ENCODE measurements at regions not wholly inside any gene's neighbourhood (a gene's known extent, or its start where the extent isn't known, plus 50 kb on each side); places are given as distances from the start of the nearest gene placed in this dataset.
"Not testable (repeated sequence)": the region's sequence is repeated elsewhere in the genome, so short reads cannot be mapped to it uniquely, and the experiment has no call there.

- no peak for DNase-seq
Measured at GRCh38 chr2:65626831-65627230, 194.4 kb upstream of the SPRED2 start.

GRCh38 chr2:65625982-65626381 is 193.6 kb upstream of the SPRED2 start:
- no peak for DNase-seq

GRCh38 chr2:65622951-65623535 is 190.6 kb upstream of the SPRED2 start:
- DNase-seq: no peak

GRCh38 chr2:65622499-65622898 is 190.1 kb upstream of the SPRED2 start:
- DNase-seq: no peak

GRCh38 chr2:65620524-65620923 is 188.1 kb upstream of the SPRED2 start:
- DNase-seq: no peak

- DNase-seq: no peak
Measured at GRCh38 chr2:65620026-65620425, 187.6 kb upstream of the SPRED2 start.

- DNase-seq: no peak
Measured at GRCh38 chr2:65615602-65616001, 183.2 kb upstream of the SPRED2 start.

GRCh38 chr2:65613968-65614555 is 181.7 kb upstream of the SPRED2 start:
- DNase-seq: no peak

GRCh38 chr2:65611488-65611887 is 179.1 kb upstream of the SPRED2 start:
- DNase-seq: no peak

- DNase-seq: no peak
Measured at GRCh38 chr2:65608916-65609315, 176.5 kb upstream of the SPRED2 start.

GRCh38 chr2:65608466-65608865 is 176.1 kb upstream of the SPRED2 start:
- no peak for DNase-seq

GRCh38 chr2:65607662-65608305 is 175.4 kb upstream of the SPRED2 start:
- no peak for DNase-seq

- no peak for DNase-seq
Measured at GRCh38 chr2:65605743-65606058, 173.3 kb upstream of the SPRED2 start.

- no peak for DNase-seq
Measured at GRCh38 chr2:65605058-65605742, 172.8 kb upstream of the SPRED2 start.

GRCh38 chr2:65604246-65604645 is 171.8 kb upstream of the SPRED2 start:
- DNase-seq: no peak

- no peak for DNase-seq
Measured at GRCh38 chr2:65602603-65603235, 170.3 kb upstream of the SPRED2 start.

GRCh38 chr2:65600871-65601270 is 168.5 kb upstream of the SPRED2 start:
- not testable (repeated sequence) for DNase-seq

- DNase-seq: not testable (repeated sequence)
Measured at GRCh38 chr2:65600351-65600750, 168.0 kb upstream of the SPRED2 start.

GRCh38 chr2:65599693-65600092 is 167.3 kb upstream of the SPRED2 start:
- DNase-seq: no peak

- no peak for DNase-seq
Measured at GRCh38 chr2:65598996-65599395, 166.6 kb upstream of the SPRED2 start.

GRCh38 chr2:65598264-65598663 is 165.9 kb upstream of the SPRED2 start:
- DNase-seq: no peak

GRCh38 chr2:65595630-65596029 is 163.2 kb upstream of the SPRED2 start:
- no peak for DNase-seq

- DNase-seq: no peak
Measured at GRCh38 chr2:65594150-65594549, 161.8 kb upstream of the SPRED2 start.

GRCh38 chr2:65589667-65590066 is 157.3 kb upstream of the SPRED2 start:
- no peak for DNase-seq

All from activated CD8-positive, alpha-beta memory T cell treated with anti-CD3 and anti-CD28 coated beads, Interleukin-2, amount 50 U/mL, for 48 hours (primary cell).